OCI-LY7 (cell line): ENCODE measurements at regions not wholly inside any gene's neighbourhood (a gene's known extent, or its start where the extent isn't known, plus 50 kb on each side); places are given as distances from the start of the nearest gene placed in this dataset.

Source experiments
- BruUV-seq: library from RNA; stranded (reverse); fragments of 400-500 nt; replicated peaks from 2 replicates; lab custom pipeline; 2021; lab: Mats Ljungman, UMichigan
- CTCF ChIA-PET: fragments of 300-600 bp; sonication (Branson Sonifier 250); formaldehyde crosslinking; loops from one replicate; lab custom pipeline; 2022; ENCODE audit warnings: antibody characterized with exemption; ENCODE audit not compliant: unreplicated experiment; lab: Charles Lee
- POLR2A ChIA-PET: fragments of 300-600 bp; sonication (Branson Sonifier 250); formaldehyde crosslinking; loops from one replicate; lab custom pipeline; 2022; ENCODE audit warnings: antibody characterized with exemption; lab: Charles Lee
- DNase-seq: peaks from one replicate; pipeline ENCODE4 v3.0.0-alpha.2; 2015; ENCODE audit warnings: low spot score
- H2AFZ ChIP-seq: fragments of 200-600 bp; sonication (generic), shearing (Covaris generic); 2 replicates; pipeline ENCODE4 v1.6.1; 2014; ENCODE audit warnings: mild to moderate bottlenecking, antibody characterized with exemption, low read length, moderate library complexity
- H3K27ac ChIP-seq: fragments of 200-600 bp; sonication (generic); 2 replicates; pipeline ENCODE4 v1.5.1; 2014; ENCODE audit warnings: mixed run types, low read depth, mild to moderate bottlenecking, moderate library complexity, low read length, inconsistent platforms; ENCODE audit not compliant: poor library complexity, severe bottlenecking
- H3K36me3 ChIP-seq: fragments of 200-600 bp; sonication (generic); 2 replicates; pipeline ENCODE4 v1.6.1; 2014; ENCODE audit warnings: mild to moderate bottlenecking, antibody characterized with exemption, low read length, moderate library complexity, mixed read lengths; ENCODE audit not compliant: insufficient read depth
- H3K4me1 ChIP-seq: fragments of 200-600 bp; sonication (generic); 2 replicates; pipeline ENCODE4 v1.5.1; 2014; ENCODE audit warnings: mild to moderate bottlenecking, low read length; ENCODE audit not compliant: insufficient read depth, poor library complexity, severe bottlenecking
- H3K4me2 ChIP-seq: fragments of 200-600 bp; sonication (generic); 2 replicates; pipeline ENCODE4 v1.6.1; 2014; ENCODE audit warnings: mild to moderate bottlenecking, low read length
- H3K4me3 ChIP-seq: fragments of 200-600 bp; sonication (generic); 2 replicates; pipeline ENCODE4 v1.5.1; 2014; ENCODE audit warnings: mild to moderate bottlenecking, low read depth, low read length; ENCODE audit not compliant: poor library complexity, severe bottlenecking
- H3K79me2 ChIP-seq: fragments of 200-600 bp; sonication (generic); 2 replicates; pipeline ENCODE4 v1.6.1; 2016; ENCODE audit warnings: low read depth, mild to moderate bottlenecking, low read length, moderate library complexity, mixed read lengths; ENCODE audit not compliant: insufficient read depth
- H3K9me2 ChIP-seq: fragments of 200-600 bp; sonication (generic); 2 replicates; pipeline ENCODE4 v1.6.1; 2016; ENCODE audit warnings: mild to moderate bottlenecking, low read length, mixed read lengths; ENCODE audit not compliant: insufficient read depth
- H3K9me3 ChIP-seq: fragments of 200-600 bp; sonication (generic); 2 replicates; pipeline ENCODE4 v1.6.1; 2014; ENCODE audit warnings: mild to moderate bottlenecking, mixed run types, low read length, mixed read lengths
- H4K20me1 ChIP-seq: fragments of 200-600 bp; sonication (generic); 2 replicates; pipeline ENCODE4 v1.6.1; 2014; ENCODE audit warnings: mild to moderate bottlenecking, antibody characterized with exemption, low read length, moderate library complexity, mixed read lengths; ENCODE audit not compliant: insufficient read depth
- CTCF ChIP-seq: fragments of 200-600 bp; sonication (generic); conservative IDR thresholded peaks from 2 replicates; pipeline ENCODE4 v1.5.1; 2014; ENCODE audit warnings: mild to moderate bottlenecking, antibody characterized with exemption, low read length, moderate library complexity, mixed read lengths
- EZH2phosphoT487 ChIP-seq: fragments of 200-600 bp; sonication (generic); IDR thresholded peaks from 2 replicates; pipeline ENCODE4 v1.6.1; 2018; ENCODE audit warnings: low read depth, borderline replicate concordance, mild to moderate bottlenecking, mixed run types, antibody characterized with exemption, low read length, moderate library complexity, mixed read lengths
- intact Hi-C: fragments of 100-400 bp; cut with micrococcal nuclease; formaldehyde crosslinking; loops from one replicate; pipeline ENCODE4 v1.10.0; 2022; ENCODE audit not compliant: unreplicated experiment

DNA sequence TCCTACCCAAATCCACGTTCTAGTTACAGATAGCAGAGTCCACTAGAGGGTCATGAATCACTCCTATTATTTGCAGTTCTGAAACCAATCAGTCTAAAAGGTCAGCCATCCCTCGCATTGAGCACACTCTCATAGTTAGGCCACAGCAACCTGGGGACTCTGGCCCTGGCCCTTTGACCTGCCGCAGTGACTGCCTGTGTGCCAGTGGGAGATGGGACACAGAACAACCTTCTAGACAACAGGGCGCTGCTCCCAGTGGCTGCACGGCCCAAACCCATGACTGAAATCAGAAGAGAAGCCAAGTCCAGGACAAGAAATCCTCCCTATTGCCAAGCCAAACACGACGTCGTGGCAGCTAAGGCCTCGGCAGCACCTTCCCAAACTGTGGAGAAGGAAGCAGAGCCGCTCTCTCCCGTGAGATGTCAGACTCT lies 158.5 kb downstream of the HERPUD2 start:
- H4K20me1 ChIP-seq: no peaks in the 10 kb centered on the region
- ChIA-PET CTCF (interaction anchor here (0.8 kb wide), 1 partner anchor 111 kb away, joined by 3 read pairs; no protein-coding TSS in a partner anchor), POLR2A (interaction anchor here (0.5 to 0.6 kb wide), 2 partner anchors 9 to 265 kb away, joined by 3 read pairs; no protein-coding TSS in a partner anchor)
- H2AFZ ChIP-seq: no peak overlapping the region
- no peaks in the 10 kb centered on the region for H3K79me2 ChIP-seq
- intact Hi-C loops: loop anchor here (5.0 kb wide), 2 partner anchors 86 to 464 kb away; no protein-coding TSS in a partner anchor
- no peak for DNase-seq
- H3K9me3 ChIP-seq: no peaks in the 10 kb centered on the region
- TF ChIP-seq EZH2phosphoT487: no peak
- no peak for TF ChIP-seq CTCF
- H3K4me2 ChIP-seq: no peak overlapping the region
- no peaks in the 10 kb centered on the region for H3K9me2 ChIP-seq
- no TSS peak for BruUV-seq
- no peak overlapping the region for H3K4me3 ChIP-seq
- H3K4me1 ChIP-seq: no peaks in the 10 kb centered on the region
- H3K27ac ChIP-seq: no peak overlapping the region
- no peaks in the 10 kb centered on the region for H3K36me3 ChIP-seq

- CTCF ChIA-PET: no interaction called here
- no peaks in the 10 kb centered on the region for H3K4me1 ChIP-seq
- no peak for TF ChIP-seq CTCF
- no peak for TF ChIP-seq EZH2phosphoT487
- POLR2A ChIA-PET: no interaction called here
- intact Hi-C loops: no loop called here
- BruUV-seq: no TSS peak
- H3K36me3 ChIP-seq: no peaks in the 10 kb centered on the region
- no peak overlapping the region for H3K4me2 ChIP-seq
- no peaks in the 10 kb centered on the region for H3K9me3 ChIP-seq
- H3K4me3 ChIP-seq: no peak overlapping the region
- no peaks in the 10 kb centered on the region for H4K20me1 ChIP-seq
- H3K9me2 ChIP-seq: no peaks in the 10 kb centered on the region
- H3K79me2 ChIP-seq: no peaks in the 10 kb centered on the region
- no peak overlapping the region for H2AFZ ChIP-seq
- no peak overlapping the region for H3K27ac ChIP-seq
- no peak for DNase-seq
Measured at GRCh38 chr7:35533902-35534301, 161.0 kb downstream of the HERPUD2 start.
